Motor neuron (in vitro differentiated cells): ENCODE measurements at regions not wholly inside any gene's neighbourhood (a gene's known extent, or its start where the extent isn't known, plus 50 kb on each side); places are given as distances from the start of the nearest gene placed in this dataset.

ENCODE experiments used
- ATAC-seq, 8 experiments: fragments of 200-7000 bp; cut with Tn5 transposase; replicated peaks in 6 of 8; 2 replicates each; pipeline ENCODE4 v1.8.0; 2021; ENCODE audit warnings: mild to moderate bottlenecking in 8 of 8, moderate library complexity in 8 of 8
- H3K27ac ChIP-seq, 2 donors: fragments of 250-450 bp; sonication (Bioruptor Pico); 2 replicates each; pipeline ENCODE4 v1.9.0; 2021; ENCODE audit warnings: antibody characterized with exemption in 2 of 2, mild to moderate bottlenecking in 2 of 2, moderate library complexity in 1 of 2
- H3K4me1 ChIP-seq, 2 donors: fragments of 250-450 bp; sonication (Bioruptor Pico); replicated peaks in 1 of 2; 2 replicates each; pipeline ENCODE4 v1.6.1; 2021; ENCODE audit warnings: antibody characterized with exemption in 2 of 2, mild to moderate bottlenecking in 2 of 2, moderate library complexity in 1 of 2
- H3K4me3 ChIP-seq, 5 donors: fragments of 250-450 bp; sonication (Bioruptor Pico); 2 replicates each; pipeline ENCODE4 v1.9.0; 2021; ENCODE audit warnings: antibody characterized with exemption in 5 of 5, mild to moderate bottlenecking in 5 of 5, moderate library complexity in 4 of 5
- WGBS, 10 experiments: fragments of 450-650 bp; shearing (Covaris generic); methylation state at CpG; one replicate each; pipeline ENCODE4 v1.0.0; 2022; 5-methylcytosine and 5-hydroxymethylcytosine counted together
- in situ Hi-C, 9 experiments: fragments of 400-800 bp; cut with MboI; loops; one replicate each; pipeline ENCODE4 v1.15.0; 2021; ENCODE audit warnings: low sequenced_read_pairs in 9 of 9, low pct_unique_long_range_greater_than_20kb in 2 of 9; ENCODE audit not compliant: unreplicated experiment in 9 of 9

GRCh38 chr13:76216729-76217128, 580.6 kb downstream of the LMO7 start:
- Histone ChIP-seq H3K4me1 (peaks cover 0 to 3% of the 10 kb centered on the region in 2 donors), H3K27ac (no peak overlapping the region), H3K4me3 (no peak overlapping the region)
- in situ Hi-C loops: no loop called here
- 0 to 100% (median 62%) methylated on average over 1 to 2 of the region's 2 CpGs; no CpG with 5 or more reads in 1 of the 10 experiments for WGBS, 10 experiments
- peak in 4 of 8 experiments; percentile 44 to 100 (median 100) for ATAC-seq

GRCh38 chr13:76214001-76214400, 577.9 kb downstream of the LMO7 start:
- in situ Hi-C loops: no loop called here
- no peak overlapping the region for H3K27ac ChIP-seq
- 50 to 100% (median 100%) methylated on average over 1 of the region's 1 CpG; no CpG with 5 or more reads in 3 of the 10 experiments for WGBS, 10 experiments
- H3K4me3 ChIP-seq: no peak overlapping the region
- peaks cover 0 to 3% of the 10 kb centered on the region in 2 donors for H3K4me1 ChIP-seq
- ATAC-seq: no peak

- WGBS, 10 experiments: 55 to 100% (median 79%) methylated on average over 1 to 3 of the region's 3 CpGs; no CpG with 5 or more reads in 4 of the 10 experiments
Measured at GRCh38 chr13:76213423-76213904, 577.3 kb downstream of the LMO7 start.

GRCh38 chr13:76210262-76210661, 574.1 kb downstream of the LMO7 start:
- 89 to 100% (median 100%) methylated on average over 1 of the region's 1 CpG; no CpG with 5 or more reads in 4 of the 10 experiments for WGBS, 10 experiments
- ATAC-seq: no peak

More at GRCh38 chr13:76213423-76213904, 577.3 kb downstream of the LMO7 start:
- Histone ChIP-seq H3K4me1 (peaks cover 0 to 3% of the 10 kb centered on the region in 2 donors), H3K27ac (no peak overlapping the region), H3K4me3 (no peak overlapping the region)
- in situ Hi-C loops: no loop called here
- ATAC-seq: no peak

GRCh38 chr13:76198568-76199163, 562.5 kb downstream of the LMO7 start:
- in situ Hi-C loops: no loop called here
- no peaks in the 10 kb centered on the region for H3K4me1 ChIP-seq
- peak in 3 of 8 experiments; percentile 76 to 91 (median 87) for ATAC-seq
- 8 to 93% (median 75%) methylated on average over 2 to 3 of the region's 3 CpGs; no CpG with 5 or more reads in 1 of the 10 experiments for WGBS, 10 experiments
- no peak overlapping the region for H3K4me3 ChIP-seq
- H3K27ac ChIP-seq: no peak overlapping the region

More at GRCh38 chr13:76210262-76210661, 574.1 kb downstream of the LMO7 start:
- H3K27ac ChIP-seq: no peak overlapping the region
- H3K4me1 ChIP-seq: no peaks in the 10 kb centered on the region
- no peak overlapping the region for H3K4me3 ChIP-seq
- in situ Hi-C loops: no loop called here

- in situ Hi-C loops: no loop called here
- no peak for ATAC-seq
- no peak overlapping the region for H3K4me3 ChIP-seq
- H3K4me1 ChIP-seq: no peaks in the 10 kb centered on the region
- no peak overlapping the region for H3K27ac ChIP-seq
- 82 to 92% (median 88%) methylated on average over 4 to 20 of the region's 48 CpGs; no CpG with 5 or more reads in 6 of the 10 experiments for WGBS, 10 experiments
Measured at GRCh38 chr13:76189882-76190519, 553.9 kb downstream of the LMO7 start.

- Histone ChIP-seq H3K27ac (no peak overlapping the region), H3K4me1 (peaks cover 0 to 13% of the 10 kb centered on the region in 2 donors), H3K4me3 (no peak overlapping the region)
- 44 to 100% (median 72%) methylated on average over 3 to 5 of the region's 5 CpGs for WGBS, 10 experiments
- in situ Hi-C loops: no loop called here
- no peak for ATAC-seq
Measured at GRCh38 chr13:76175961-76176725, 540.0 kb downstream of the LMO7 start.

GRCh38 chr13:76168661-76169060, 532.5 kb downstream of the LMO7 start:
- no peak overlapping the region for H3K27ac ChIP-seq
- WGBS, 10 experiments: 14 to 80% (median 71%) methylated on average over 1 to 3 of the region's 3 CpGs; no CpG with 5 or more reads in 1 of the 10 experiments
- H3K4me1 ChIP-seq: no peaks in the 10 kb centered on the region
- no peak for ATAC-seq
- H3K4me3 ChIP-seq: no peak overlapping the region
- in situ Hi-C loops: no loop called here

GRCh38 chr13:76164290-76164689, 528.2 kb downstream of the LMO7 start:
- in situ Hi-C loops: no loop called here
- WGBS, 10 experiments: 87 to 100% (median 88%) methylated on average over 1 to 3 of the region's 3 CpGs; no CpG with 5 or more reads in 3 of the 10 experiments
- H3K4me3 ChIP-seq: no peak overlapping the region
- H3K4me1 ChIP-seq: no peaks in the 10 kb centered on the region
- ATAC-seq: peak in 2 of 8 experiments; percentile 21 to 57
- H3K27ac ChIP-seq: no peak overlapping the region

GRCh38 chr13:76163761-76164160, 527.6 kb downstream of the LMO7 start:
- Histone ChIP-seq H3K4me1 (no peaks in the 10 kb centered on the region), H3K4me3 (no peak overlapping the region), H3K27ac (no peak overlapping the region)
- 0 to 54% (median 40%) methylated on average over 1 to 2 of the region's 2 CpGs; no CpG with 5 or more reads in 3 of the 10 experiments for WGBS, 10 experiments
- in situ Hi-C loops: no loop called here
- ATAC-seq: peak in 1 of 8 experiments; percentile 85

GRCh38 chr13:76160961-76161925, 525.1 kb downstream of the LMO7 start:
- Histone ChIP-seq H3K27ac (no peak overlapping the region), H3K4me3 (no peak overlapping the region), H3K4me1 (no peaks in the 10 kb centered on the region)
- in situ Hi-C loops: no loop called here
- 14 to 100% (median 79%) methylated on average over 1 to 2 of the region's 2 CpGs; no CpG with 5 or more reads in 3 of the 10 experiments for WGBS, 10 experiments
- peak in 3 of 8 experiments; percentile 61 to 83 (median 73) for ATAC-seq

GRCh38 chr13:76160506-76160905, 524.4 kb downstream of the LMO7 start:
- H3K27ac ChIP-seq: no peak overlapping the region
- H3K4me1 ChIP-seq: no peaks in the 10 kb centered on the region
- 80 to 100% (median 100%) methylated on average over 1 to 3 of the region's 4 CpGs; no CpG with 5 or more reads in 2 of the 10 experiments for WGBS, 10 experiments
- no peak overlapping the region for H3K4me3 ChIP-seq
- in situ Hi-C loops: no loop called here
- ATAC-seq: no peak
